Stomach (tissue), 4 donors: ENCODE measurements at regions not wholly inside any gene's neighbourhood (a gene's known extent, or its start where the extent isn't known, plus 50 kb on each side); places are given as distances from the start of the nearest gene placed in this dataset.

Source experiments
- EP300 ChIP-seq: sonication (generic); formaldehyde crosslinking; IDR thresholded peaks from one replicate; pipeline ENCODE4 v1.6.1; 2017; ENCODE audit warnings: antibody characterized with exemption
- POLR2A ChIP-seq, 4 donors: fragments of 450-650 bp; IDR thresholded peaks; one replicate each; pipeline ENCODE4 v1.6.1; 2016; ENCODE audit warnings: antibody characterized with exemption in 4 of 4, control low read depth in 2 of 4, mild to moderate bottlenecking in 1 of 4, moderate library complexity in 1 of 4
- POLR2AphosphoS5 ChIP-seq, 3 donors: sonication (generic); formaldehyde crosslinking; IDR thresholded peaks; one replicate each; pipeline ENCODE4 v1.6.1; 2016; ENCODE audit warnings: antibody characterized with exemption in 3 of 3
- TF ChIP-seq, protein P1 (sequence below), 7 experiments: fragments of 450-650 bp in 4 of 7; fragments of 200-600 bp in 3 of 7; sonication (generic) in 3 of 7; IDR thresholded peaks; one replicate each; pipeline ENCODE4 v1.5.1; 2016 to 2019; ENCODE audit warnings: antibody characterized with exemption in 7 of 7, control low read depth in 2 of 7, mild to moderate bottlenecking in 1 of 7

- TF ChIP-seq, protein P1, sequence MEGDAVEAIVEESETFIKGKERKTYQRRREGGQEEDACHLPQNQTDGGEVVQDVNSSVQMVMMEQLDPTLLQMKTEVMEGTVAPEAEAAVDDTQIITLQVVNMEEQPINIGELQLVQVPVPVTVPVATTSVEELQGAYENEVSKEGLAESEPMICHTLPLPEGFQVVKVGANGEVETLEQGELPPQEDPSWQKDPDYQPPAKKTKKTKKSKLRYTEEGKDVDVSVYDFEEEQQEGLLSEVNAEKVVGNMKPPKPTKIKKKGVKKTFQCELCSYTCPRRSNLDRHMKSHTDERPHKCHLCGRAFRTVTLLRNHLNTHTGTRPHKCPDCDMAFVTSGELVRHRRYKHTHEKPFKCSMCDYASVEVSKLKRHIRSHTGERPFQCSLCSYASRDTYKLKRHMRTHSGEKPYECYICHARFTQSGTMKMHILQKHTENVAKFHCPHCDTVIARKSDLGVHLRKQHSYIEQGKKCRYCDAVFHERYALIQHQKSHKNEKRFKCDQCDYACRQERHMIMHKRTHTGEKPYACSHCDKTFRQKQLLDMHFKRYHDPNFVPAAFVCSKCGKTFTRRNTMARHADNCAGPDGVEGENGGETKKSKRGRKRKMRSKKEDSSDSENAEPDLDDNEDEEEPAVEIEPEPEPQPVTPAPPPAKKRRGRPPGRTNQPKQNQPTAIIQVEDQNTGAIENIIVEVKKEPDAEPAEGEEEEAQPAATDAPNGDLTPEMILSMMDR (IDR thresholded peaks at IDR 0.05): no peak
- TF ChIP-seq POLR2A (IDR thresholded peaks at IDR 0.05) (no peak), EP300 (no peak), POLR2AphosphoS5 (IDR thresholded peaks at IDR 0.05) (no peak)
These were observed 288.8 kb upstream of the CELF4 start for GRCh38 chr18:37854396-37854795.
